Activated gamma-delta T cell treated with Interleukin-2 at 50 U/mL for 16 hours (primary cell): ENCODE measurements at regions not wholly inside any gene's neighbourhood (a gene's known extent, or its start where the extent isn't known, plus 50 kb on each side); places are given as distances from the start of the nearest gene placed in this dataset.

Experiments
- DNase-seq: peaks from one replicate; pipeline ENCODE4 v3.0.0-alpha.2; 2020

- DNase-seq, result no peak
Observed at GRCh38 chr5:82839881-82840280, 237.3 kb downstream of the TMEM167A start.

DNA sequence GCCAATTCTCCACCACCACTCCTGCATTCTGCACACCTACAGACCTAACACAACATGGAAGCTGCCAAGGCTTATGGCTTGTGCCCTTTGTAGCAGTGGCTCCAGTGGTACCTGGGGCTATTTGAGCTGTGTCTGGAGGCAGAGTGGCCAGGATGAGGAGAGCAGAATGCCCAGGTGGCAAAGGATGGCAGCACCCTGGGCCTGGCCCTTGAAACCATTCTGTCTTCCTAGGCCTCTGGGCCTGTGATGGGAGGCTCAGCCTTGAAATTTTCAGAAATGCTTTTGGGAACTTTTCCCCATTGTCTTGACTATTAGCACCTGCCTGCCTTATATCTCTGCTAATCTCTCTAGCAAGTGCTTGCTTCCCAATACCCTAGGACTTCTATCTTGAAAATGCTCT, 241.7 kb downstream of the TMEM167A start:
- no peak for DNase-seq

GRCh38 chr5:82834151-82834550, 243.0 kb downstream of the TMEM167A start:
- no peak for DNase-seq

- DNase-seq, result no peak
Observed at GRCh38 chr5:82833277-82833676, 243.9 kb downstream of the TMEM167A start.

DNA sequence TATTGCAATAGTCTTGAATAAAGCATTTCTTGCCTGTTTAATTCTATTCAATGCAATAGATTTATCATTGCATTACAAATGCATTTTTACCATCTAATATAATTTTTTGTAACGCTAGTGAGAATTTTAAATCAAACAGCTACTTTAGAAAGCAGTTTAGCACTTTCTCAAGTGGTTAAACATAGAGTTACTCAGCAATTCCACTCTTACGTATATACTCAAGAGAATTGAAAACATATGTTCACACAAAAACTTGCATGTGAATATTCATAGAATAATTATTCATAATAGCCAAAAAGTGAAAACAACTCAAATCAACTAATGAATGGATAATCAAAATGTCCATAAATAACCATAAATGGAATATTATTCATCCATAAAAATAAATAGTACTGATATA, 244.7 kb downstream of the TMEM167A start:
- no peak for DNase-seq

GRCh38 chr5:82828211-82828610, 249.0 kb downstream of the TMEM167A start:
- DNase-seq, result no peak

GRCh38 chr5:82827651-82828050, 249.5 kb downstream of the TMEM167A start:
- DNase-seq, result no peak

- DNase-seq, result no peak
Observed at GRCh38 chr5:82822634-82822927, 254.6 kb downstream of the TMEM167A start.

DNA sequence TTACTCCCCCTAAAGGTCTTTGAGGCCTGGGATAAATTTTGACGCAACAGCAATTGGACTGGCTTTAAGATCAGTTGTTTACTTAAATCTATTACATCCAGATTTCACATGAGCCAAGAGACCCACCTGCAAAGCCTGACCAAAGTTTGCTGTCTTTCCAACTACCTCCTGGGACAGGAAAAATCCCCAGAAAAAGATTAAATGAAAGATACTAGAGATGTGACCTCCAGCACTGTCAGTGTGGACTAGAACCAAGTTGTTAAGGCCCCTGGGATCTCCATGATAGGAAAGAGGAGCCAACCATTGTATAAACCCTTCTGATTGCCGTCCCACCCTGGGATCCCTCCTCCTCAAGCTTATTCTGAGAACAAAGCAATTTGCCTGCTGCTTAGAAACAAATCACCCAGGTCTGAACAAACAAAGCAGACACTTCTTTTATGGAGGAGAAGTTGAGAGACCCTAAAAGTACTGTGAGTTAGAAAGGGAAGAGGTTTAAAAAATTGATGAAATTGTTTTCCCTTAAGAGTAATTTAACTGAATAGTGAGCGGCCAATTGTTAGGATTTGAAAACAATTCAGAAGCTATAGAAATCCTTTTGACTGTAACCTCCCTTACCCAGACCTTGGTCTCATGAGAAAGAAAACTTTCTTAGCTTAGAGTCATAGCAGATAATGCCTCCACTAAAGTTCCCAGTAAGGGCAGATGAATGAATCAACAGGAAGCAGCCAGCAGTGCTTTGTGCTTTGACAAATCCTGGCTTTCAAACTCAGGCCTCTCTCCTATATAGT, 255.2 kb downstream of the TMEM167A start:
- DNase-seq, result no peak

- DNase-seq, result no peak
Observed at GRCh38 chr5:82820961-82821845, 256.0 kb downstream of the TMEM167A start.

- DNase-seq, result no peak
Observed at GRCh38 chr5:82820188-82820587, 257.0 kb downstream of the TMEM167A start.

DNA sequence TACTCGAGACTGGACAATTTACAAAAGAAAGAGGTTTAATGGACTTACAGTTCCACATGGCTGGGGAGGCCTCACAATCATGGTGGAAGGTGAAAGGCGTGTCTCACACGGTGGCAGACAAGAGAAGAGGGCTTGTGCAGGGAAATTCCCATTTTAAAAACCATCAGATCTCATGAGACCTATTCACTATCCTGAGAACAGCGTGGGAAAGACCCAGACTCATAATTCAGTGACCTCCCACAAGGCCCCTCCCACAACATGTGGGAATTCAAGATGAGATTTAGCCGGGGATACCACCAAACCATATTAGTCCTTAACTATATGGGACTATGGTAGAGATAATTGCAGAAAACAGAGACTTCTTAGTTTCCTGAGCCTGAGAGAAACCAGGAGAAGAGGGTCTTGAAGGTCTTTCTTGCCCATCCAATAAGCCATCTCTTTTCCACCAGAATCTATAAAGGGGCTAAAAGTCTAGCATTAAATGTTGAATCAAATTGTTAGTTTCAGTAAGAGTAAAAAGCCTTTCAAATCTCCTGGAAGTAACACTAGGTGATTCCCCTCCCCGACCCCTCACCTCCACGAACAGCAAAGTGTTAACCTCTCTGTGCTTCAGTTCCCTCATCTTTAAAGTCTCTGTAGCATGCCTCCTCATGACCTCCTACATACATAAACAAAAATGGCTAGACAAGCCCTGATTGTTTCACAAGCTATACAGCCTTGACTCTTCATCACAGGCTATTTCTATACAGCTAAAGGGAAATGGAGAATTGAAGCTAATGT, 259.1 kb downstream of the TMEM167A start:
- no peak for DNase-seq

- DNase-seq, result no peak
Observed at GRCh38 chr5:82816926-82817325, 260.3 kb downstream of the TMEM167A start.

- DNase-seq, result no peak
Observed at GRCh38 chr5:82815871-82816270, 261.3 kb downstream of the TMEM167A start.

- no peak for DNase-seq
Observed at GRCh38 chr5:82813861-82814260, 263.3 kb downstream of the TMEM167A start.

DNA sequence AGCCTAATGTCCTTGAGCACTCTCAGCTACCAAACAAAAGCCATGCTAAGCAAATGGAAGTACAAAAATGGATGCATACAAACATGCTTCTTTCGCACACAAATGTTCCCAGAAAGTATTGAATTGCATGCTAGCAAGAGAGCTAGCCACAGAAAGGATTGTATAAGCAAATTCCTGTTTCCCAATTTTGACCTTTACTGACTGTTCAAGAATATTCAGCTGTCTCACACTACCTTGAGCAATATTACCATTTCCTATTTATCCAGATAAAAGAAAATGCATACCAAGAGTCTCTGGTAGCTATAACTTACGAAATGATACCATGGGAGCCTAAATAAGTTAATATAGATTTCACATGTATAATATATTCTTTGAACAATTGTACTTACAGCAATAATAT, 264.6 kb downstream of the TMEM167A start:
- DNase-seq, result no peak

DNA sequence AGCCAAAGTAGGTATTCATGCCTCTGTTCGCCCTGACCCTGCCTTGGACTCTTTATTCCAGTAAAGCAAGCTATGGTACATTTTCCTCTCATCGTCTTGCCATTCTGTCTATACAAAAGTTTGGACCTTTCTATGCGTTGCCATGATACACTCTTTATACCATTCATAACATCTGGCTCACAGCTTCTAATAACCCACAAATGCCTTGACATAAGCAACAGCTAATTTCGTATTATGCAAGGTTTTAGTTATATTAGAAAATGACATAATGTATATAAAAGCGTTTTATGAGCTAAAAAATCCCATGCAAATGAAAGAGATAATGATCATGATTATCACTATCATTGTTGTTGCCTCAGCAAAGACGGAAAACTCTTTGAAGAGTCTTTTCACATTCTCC, 265.7 kb downstream of the TMEM167A start:
- no peak for DNase-seq

- no peak for DNase-seq
Observed at GRCh38 chr5:82809420-82810143, 267.6 kb downstream of the TMEM167A start.

GRCh38 chr5:82808960-82809359, 268.2 kb downstream of the TMEM167A start:
- no peak for DNase-seq

DNA sequence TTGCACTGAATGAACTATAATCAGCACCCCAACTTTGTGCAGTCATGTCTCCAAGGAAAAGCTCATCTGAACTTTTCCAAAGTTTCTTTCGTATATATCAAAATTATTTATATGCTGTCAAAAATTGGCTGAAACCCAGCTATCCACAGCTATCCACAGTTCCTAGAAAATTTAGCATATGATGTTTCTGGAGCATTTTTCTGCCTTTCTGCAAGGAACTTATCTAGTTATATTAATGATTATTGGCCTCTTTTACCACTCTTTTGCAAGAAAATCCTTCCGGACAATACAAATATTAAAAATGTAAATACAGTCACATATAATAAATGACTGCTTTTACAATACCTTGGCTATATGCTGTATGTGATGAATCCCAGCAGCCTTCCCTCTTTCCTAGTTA, 270.2 kb downstream of the TMEM167A start:
- no peak for DNase-seq

GRCh38 chr5:82806513-82806912, 270.7 kb downstream of the TMEM167A start:
- DNase-seq, result no peak

DNA sequence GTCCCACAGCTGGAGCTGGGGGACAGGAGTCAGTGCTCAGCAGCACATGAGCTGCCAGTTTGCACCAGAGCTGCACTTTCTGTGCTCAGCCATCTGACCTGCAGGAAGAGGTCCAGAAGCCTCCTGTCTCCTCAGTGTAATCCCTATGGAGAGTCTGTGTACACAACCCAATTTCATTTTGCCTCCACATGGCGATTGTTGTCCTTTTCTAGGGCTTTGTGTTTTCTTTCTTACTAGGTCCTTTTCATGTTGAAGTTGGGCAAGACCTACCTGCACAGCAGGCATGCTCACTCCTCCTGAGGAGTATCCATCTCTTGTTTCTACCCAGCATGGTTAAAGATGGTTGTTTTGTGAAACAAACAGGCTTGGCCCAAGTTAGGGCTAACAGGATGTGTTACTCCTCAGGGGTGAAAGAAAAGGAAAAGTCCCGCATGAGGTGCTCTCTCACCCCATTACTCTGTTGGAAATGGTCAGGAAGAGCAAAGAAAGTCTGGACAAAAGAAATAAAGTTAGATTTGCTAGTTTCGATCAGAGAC, 273.0 kb downstream of the TMEM167A start:
- DNase-seq, result no peak

DNA sequence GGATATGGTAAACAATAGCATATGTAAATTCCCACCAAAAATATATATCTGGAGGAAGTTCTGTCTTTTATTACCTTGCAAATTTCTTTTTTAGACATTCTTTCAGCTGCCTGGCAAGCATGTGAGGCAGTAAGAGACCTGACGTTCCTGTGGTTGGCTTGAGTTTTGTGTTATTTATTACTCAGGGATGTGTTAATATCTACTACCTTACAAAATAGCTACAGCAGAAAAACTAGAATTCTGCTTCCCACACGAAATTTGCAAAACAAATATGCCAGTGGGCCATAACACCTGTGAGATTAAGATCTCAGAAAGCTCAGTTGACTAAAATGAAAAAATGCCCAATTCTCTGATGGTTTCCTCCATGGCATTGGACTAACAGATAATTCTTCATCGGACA, 274.2 kb downstream of the TMEM167A start:
- DNase-seq, result no peak
